SU-DHL-6 (cell line): ENCODE measurements at regions not wholly inside any gene's neighbourhood (a gene's known extent, or its start where the extent isn't known, plus 50 kb on each side); places are given as distances from the start of the nearest gene placed in this dataset.

Experiments used
- H2AFZ ChIP-seq: fragments of 200-600 bp; sonication (generic); 2 replicates; pipeline ENCODE4 v1.6.1; 2014; ENCODE audit warnings: low read depth, mild to moderate bottlenecking, moderate library complexity, mixed read lengths, antibody characterized with exemption, low read length; ENCODE audit not compliant: severe bottlenecking
- H3F3A ChIP-seq: fragments of 200-600 bp; shearing (Covaris generic); 2 replicates; pipeline ENCODE4 v1.6.0; 2016; ENCODE audit warnings: antibody characterized with exemption, mild to moderate bottlenecking; ENCODE audit not compliant: insufficient read depth
- H3K27ac ChIP-seq: fragments of 200-600 bp; sonication (generic); 2 replicates; pipeline ENCODE4 v1.5.1; 2016; ENCODE audit warnings: low read depth, mild to moderate bottlenecking, low read length, moderate library complexity, mixed read lengths
- H3K27me3 ChIP-seq: fragments of 200-600 bp; sonication (generic), shearing (Covaris generic); 2 replicates; pipeline ENCODE4 v1.6.0; 2014; ENCODE audit warnings: mild to moderate bottlenecking, low read length
- H3K36me3 ChIP-seq: fragments of 200-600 bp; sonication (generic); 2 replicates; pipeline ENCODE4 v1.6.1; 2014; ENCODE audit warnings: mild to moderate bottlenecking, low read length, mixed read lengths
- H3K4me2 ChIP-seq: fragments of 300-600, 200-600 bp; shearing (Covaris generic), sonication (generic); 2 replicates; pipeline ENCODE4 v1.6.0; 2014; ENCODE audit warnings: low read length, low read depth, mild to moderate bottlenecking; ENCODE audit not compliant: poor library complexity, severe bottlenecking
- H3K4me3 ChIP-seq: fragments of 200-600 bp; sonication (generic); 2 replicates; pipeline ENCODE4 v1.5.1; 2014; ENCODE audit warnings: antibody characterized with exemption, low read length, mild to moderate bottlenecking, mixed read lengths; ENCODE audit not compliant: insufficient read depth, poor library complexity, severe bottlenecking
- H3K79me2 ChIP-seq: fragments of 200-600 bp; sonication (generic); 2 replicates; pipeline ENCODE4 v1.6.1; 2014; ENCODE audit warnings: mild to moderate bottlenecking, low read length, moderate library complexity; ENCODE audit not compliant: insufficient read depth
- H3K9ac ChIP-seq: fragments of 200-600 bp; sonication (generic); 2 replicates; pipeline ENCODE4 v1.7.0; 2014; ENCODE audit warnings: mild to moderate bottlenecking, low read length
- H3K9me2 ChIP-seq: fragments of 200-600 bp; sonication (generic); replicated peaks from 2 replicates; pipeline ENCODE4 v1.6.1; 2014; ENCODE audit warnings: low read length; ENCODE audit not compliant: insufficient read depth
- H3K9me3 ChIP-seq: fragments of 200-600 bp; sonication (generic); 2 replicates; pipeline ENCODE4 v1.6.1; 2014; ENCODE audit warnings: low read length, mixed read lengths; ENCODE audit not compliant: insufficient read depth
- H4K20me1 ChIP-seq: fragments of 200-600 bp; sonication (generic); 2 replicates; pipeline ENCODE4 v1.6.1; 2014; ENCODE audit warnings: low read depth, mild to moderate bottlenecking, antibody characterized with exemption, low read length, moderate library complexity, mixed read lengths
- EZH2phosphoT487 ChIP-seq: fragments of 200-600 bp; sonication (generic), shearing (Covaris generic); conservative IDR thresholded peaks from 2 replicates; pipeline ENCODE4 v1.6.1; 2018; ENCODE audit warnings: mild to moderate bottlenecking, antibody characterized with exemption, low read length, moderate library complexity, mixed read lengths
- TF ChIP-seq, protein P1 (sequence below): fragments of 200-600 bp; sonication (generic); IDR thresholded peaks from one replicate; pipeline ENCODE4 v1.5.1; 2017; ENCODE audit warnings: antibody characterized with exemption, mild to moderate bottlenecking, low read length, moderate library complexity; ENCODE audit not compliant: insufficient read depth, poor library complexity, severe bottlenecking

DNA sequence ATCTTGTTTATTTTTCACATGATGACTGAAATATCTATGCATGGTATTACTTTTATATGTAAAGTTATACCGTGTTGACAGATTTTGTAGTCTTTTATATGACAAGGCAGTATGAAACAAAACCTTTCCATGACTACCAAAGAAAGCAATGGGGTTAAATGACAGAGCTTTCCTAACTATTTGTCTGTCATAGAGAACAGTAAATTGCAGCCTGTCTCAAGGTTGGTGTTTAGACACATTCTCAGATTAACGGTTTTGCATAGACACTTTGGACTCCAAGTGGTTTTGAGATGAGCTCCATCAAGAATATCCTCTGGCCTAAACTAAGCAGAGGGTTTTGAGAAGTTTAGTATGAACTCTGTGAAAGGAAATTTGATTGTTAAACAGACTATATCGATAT lies 180.7 kb upstream of the TENM3 start:
- TF ChIP-seq EZH2phosphoT487, result no peak
- Histone ChIP-seq H3K4me2 (no peak overlapping the region), H3K36me3 (no peaks in the 10 kb centered on the region)

DNA sequence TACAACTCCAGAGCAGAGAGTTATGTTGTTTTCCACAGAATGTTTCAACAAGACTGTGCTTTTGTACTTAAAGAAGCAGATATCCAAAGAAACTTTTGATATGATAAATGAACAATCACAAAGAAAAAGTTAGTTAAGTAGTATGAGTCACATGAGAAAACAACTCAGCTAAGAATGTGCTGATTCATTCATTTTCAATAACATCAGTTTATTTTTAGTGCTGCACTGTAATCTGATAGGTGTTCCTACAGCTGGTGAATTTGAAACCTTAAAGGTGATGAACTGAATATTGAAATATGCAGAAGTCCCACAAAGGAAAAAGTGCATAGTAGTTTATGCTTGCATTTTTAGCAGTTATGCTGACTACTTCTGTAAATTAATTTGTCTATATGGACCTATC lies 180.3 kb upstream of the TENM3 start:
- Histone ChIP-seq H3F3A (no peaks in the 10 kb centered on the region), H2AFZ (no peak overlapping the region), H3K27ac (no peak overlapping the region), H3K36me3 (no peaks in the 10 kb centered on the region), H3K4me3 (no peak overlapping the region), H3K9me3 (no peaks in the 10 kb centered on the region; the same call in 1 of the 2 replicates), H4K20me1 (no peaks in the 10 kb centered on the region), H3K9me2 (no peaks in the 10 kb centered on the region), H3K4me2 (no peak overlapping the region), H3K79me2 (no peaks in the 10 kb centered on the region), H3K9ac (no peak overlapping the region), H3K27me3 (no peaks in the 10 kb centered on the region)
- no peak for TF ChIP-seq EZH2phosphoT487
- TF ChIP-seq, protein P1, sequence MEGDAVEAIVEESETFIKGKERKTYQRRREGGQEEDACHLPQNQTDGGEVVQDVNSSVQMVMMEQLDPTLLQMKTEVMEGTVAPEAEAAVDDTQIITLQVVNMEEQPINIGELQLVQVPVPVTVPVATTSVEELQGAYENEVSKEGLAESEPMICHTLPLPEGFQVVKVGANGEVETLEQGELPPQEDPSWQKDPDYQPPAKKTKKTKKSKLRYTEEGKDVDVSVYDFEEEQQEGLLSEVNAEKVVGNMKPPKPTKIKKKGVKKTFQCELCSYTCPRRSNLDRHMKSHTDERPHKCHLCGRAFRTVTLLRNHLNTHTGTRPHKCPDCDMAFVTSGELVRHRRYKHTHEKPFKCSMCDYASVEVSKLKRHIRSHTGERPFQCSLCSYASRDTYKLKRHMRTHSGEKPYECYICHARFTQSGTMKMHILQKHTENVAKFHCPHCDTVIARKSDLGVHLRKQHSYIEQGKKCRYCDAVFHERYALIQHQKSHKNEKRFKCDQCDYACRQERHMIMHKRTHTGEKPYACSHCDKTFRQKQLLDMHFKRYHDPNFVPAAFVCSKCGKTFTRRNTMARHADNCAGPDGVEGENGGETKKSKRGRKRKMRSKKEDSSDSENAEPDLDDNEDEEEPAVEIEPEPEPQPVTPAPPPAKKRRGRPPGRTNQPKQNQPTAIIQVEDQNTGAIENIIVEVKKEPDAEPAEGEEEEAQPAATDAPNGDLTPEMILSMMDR, result no peak

More for the DNA sequence above, 180.7 kb upstream of the TENM3 start:
- Histone ChIP-seq H3K9me2 (no peaks in the 10 kb centered on the region), H2AFZ (no peak overlapping the region), H3K9me3 (no peaks in the 10 kb centered on the region; the same call in 1 of the 2 replicates), H3K79me2 (no peaks in the 10 kb centered on the region), H3K9ac (no peak overlapping the region), H3F3A (no peaks in the 10 kb centered on the region), H3K27ac (no peak overlapping the region), H4K20me1 (no peaks in the 10 kb centered on the region), H3K4me3 (no peak overlapping the region), H3K27me3 (no peaks in the 10 kb centered on the region)

DNA sequence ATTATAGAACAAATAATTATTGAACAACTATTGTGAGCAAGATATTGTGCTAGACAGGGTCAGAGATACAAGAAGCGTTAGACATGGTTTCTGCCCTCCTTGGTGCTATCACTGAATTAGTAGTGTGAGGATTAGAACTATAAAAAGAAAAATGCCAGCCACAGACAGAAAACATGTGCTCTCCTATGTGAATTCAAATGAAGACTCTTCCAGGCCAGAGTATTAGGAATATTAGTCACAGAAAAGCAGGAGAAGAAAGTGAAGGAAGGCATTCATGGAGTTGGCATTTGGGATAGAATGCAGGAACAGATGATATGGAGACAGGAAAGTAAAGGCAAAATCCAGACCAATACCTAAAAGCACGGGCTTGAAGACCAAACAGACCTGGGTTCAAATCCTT lies 179.6 kb upstream of the TENM3 start:
- no peaks in the 10 kb centered on the region for H4K20me1 ChIP-seq
- H3K9me3 ChIP-seq, result no peaks in the 10 kb centered on the region; the same call in 1 of the 2 replicates
- no peaks in the 10 kb centered on the region for H3K9me2 ChIP-seq
- H3F3A ChIP-seq, result no peaks in the 10 kb centered on the region
- no peak overlapping the region for H3K4me2 ChIP-seq
- H3K36me3 ChIP-seq, result no peaks in the 10 kb centered on the region
- TF ChIP-seq, protein P1, result no peak
- TF ChIP-seq EZH2phosphoT487, result no peak
- H3K27ac ChIP-seq, result no peak overlapping the region
- H3K27me3 ChIP-seq, result no peaks in the 10 kb centered on the region
- no peak overlapping the region for H3K9ac ChIP-seq
- no peak overlapping the region for H3K4me3 ChIP-seq
- H3K79me2 ChIP-seq, result no peaks in the 10 kb centered on the region
- H2AFZ ChIP-seq, result no peak overlapping the region

DNA sequence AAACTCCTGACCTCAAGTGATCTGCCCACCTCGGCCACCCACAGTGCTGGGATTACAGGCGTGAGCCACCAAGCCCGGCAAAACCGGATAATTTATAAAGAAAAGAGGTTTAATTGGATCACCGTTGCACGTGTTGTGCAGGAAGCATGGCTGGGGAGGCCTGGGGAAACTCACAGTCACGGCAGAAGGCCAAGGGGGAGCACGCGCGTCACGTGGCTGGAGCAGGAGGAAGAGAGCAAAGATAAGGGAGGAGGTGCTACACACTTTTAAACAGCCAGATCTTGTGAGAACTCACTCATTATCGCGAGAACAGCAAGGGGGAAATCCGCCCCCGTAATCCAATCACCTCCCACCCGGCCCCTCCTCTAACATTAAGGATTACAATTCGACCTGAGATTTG lies 177.9 kb upstream of the TENM3 start:
- Histone ChIP-seq H3K27ac (no peak overlapping the region), H3K4me2 (no peak overlapping the region), H2AFZ (no peak overlapping the region)

More for the DNA sequence above, 177.9 kb upstream of the TENM3 start:
- TF ChIP-seq, protein P1, result no peak
- no peak for TF ChIP-seq EZH2phosphoT487
- H4K20me1 ChIP-seq, result no peaks in the 10 kb centered on the region
- H3F3A ChIP-seq, result no peaks in the 10 kb centered on the region
- no peaks in the 10 kb centered on the region for H3K27me3 ChIP-seq
- H3K79me2 ChIP-seq, result no peaks in the 10 kb centered on the region
- H3K9me3 ChIP-seq, result no peaks in the 10 kb centered on the region; the same call in 1 of the 2 replicates
- no peak overlapping the region for H3K4me3 ChIP-seq
- no peaks in the 10 kb centered on the region for H3K36me3 ChIP-seq
- H3K9ac ChIP-seq, result no peak overlapping the region
- no peaks in the 10 kb centered on the region for H3K9me2 ChIP-seq
